Panc1 (cell line): ENCODE measurements at regions not wholly inside any gene's neighbourhood (a gene's known extent, or its start where the extent isn't known, plus 50 kb on each side); places are given as distances from the start of the nearest gene placed in this dataset.

Experiments
- CTCF ChIP-seq: fragments of 450-650 bp; IDR thresholded peaks from 2 replicates; pipeline ENCODE4 v1.5.1; 2017; ENCODE audit warnings: mild to moderate bottlenecking
- POLR2AphosphoS5 ChIP-seq: IDR thresholded peaks from 2 replicates; pipeline ENCODE4 v1.6.1; 2012; ENCODE audit warnings: mild to moderate bottlenecking, low read depth, low read length, moderate library complexity

DNA sequence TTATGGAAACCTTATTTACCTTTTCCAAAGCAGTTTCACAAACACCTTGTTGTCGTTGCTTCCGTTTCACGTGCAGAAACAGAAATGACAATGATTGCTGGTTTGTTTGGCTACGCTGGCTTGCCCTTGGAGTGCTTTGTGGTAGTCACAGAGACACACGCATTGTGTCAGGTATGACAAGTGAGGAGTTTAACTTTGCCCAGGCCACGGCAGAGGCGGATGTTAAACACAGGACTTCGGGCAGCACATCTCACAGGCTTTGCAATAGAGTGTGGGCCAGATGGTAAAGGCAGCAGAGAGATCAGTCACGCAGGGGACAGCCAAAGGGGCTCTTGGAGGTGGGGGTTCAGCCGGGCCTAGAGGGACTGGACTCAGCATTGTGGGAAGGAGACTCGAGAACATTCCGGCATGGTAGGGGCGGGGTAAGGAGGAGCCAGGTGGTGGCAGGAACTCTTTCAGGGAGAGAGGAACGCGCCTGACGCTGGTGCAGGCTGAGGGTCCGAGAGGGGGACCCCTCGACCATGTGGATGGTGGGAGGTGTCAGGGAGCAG is 59.8 kb upstream of the KCNA1 start:
- TF ChIP-seq CTCF: no peak
- TF ChIP-seq POLR2AphosphoS5: no peak
